GM20431 (cell line): ENCODE measurements at regions not wholly inside any gene's neighbourhood (a gene's known extent, or its start where the extent isn't known, plus 50 kb on each side); places are given as distances from the start of the nearest gene placed in this dataset.

Experiments
- in situ Hi-C: fragments of 300-500 bp; cut with MseI, MboI; formaldehyde crosslinking; loops from one replicate; pipeline ENCODE4 v1.15.0; 2020; ENCODE audit warnings: low sequenced_read_pairs; ENCODE audit not compliant: unreplicated experiment

DNA sequence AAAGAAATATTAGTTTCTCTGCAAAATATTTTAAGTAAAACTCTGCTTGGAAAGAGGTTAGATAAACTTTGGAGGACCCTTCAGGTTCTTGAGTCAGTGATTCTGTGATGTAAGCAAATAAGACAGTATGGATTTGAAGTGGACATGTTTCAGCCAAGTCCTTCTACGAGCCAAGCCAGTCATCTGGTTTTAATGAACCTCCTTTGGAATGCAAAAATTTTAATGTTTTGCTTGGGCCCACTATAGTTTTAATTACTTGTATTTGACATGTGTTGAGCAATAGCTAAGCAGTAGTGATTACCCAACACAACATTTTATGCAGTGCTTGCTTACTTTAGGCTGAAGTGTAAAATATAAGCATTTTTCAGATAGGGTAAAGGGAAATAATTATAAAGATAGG is 296.3 kb upstream of the SEMA3D start:
- in situ Hi-C loops = no loop called here

DNA sequence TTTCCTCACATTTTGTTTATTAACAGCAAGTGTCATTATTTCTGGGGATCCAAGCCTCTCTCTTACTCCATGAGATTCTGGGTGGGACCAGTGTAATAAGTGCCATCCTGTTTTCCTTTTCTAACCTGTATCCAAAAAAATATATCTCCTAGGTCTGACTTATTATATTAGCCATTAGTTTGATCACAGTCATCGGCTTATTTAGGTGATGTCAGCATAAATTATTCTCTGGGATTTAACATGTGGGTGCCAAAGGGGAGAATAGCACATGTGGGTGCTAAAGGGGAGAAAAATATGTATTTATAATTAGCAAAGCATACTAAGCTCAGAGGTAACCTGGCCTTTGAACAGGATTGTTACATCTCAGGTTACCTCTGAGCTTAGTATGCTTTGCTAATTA is 293.8 kb upstream of the SEMA3D start:
- in situ Hi-C loops = no loop called here

DNA sequence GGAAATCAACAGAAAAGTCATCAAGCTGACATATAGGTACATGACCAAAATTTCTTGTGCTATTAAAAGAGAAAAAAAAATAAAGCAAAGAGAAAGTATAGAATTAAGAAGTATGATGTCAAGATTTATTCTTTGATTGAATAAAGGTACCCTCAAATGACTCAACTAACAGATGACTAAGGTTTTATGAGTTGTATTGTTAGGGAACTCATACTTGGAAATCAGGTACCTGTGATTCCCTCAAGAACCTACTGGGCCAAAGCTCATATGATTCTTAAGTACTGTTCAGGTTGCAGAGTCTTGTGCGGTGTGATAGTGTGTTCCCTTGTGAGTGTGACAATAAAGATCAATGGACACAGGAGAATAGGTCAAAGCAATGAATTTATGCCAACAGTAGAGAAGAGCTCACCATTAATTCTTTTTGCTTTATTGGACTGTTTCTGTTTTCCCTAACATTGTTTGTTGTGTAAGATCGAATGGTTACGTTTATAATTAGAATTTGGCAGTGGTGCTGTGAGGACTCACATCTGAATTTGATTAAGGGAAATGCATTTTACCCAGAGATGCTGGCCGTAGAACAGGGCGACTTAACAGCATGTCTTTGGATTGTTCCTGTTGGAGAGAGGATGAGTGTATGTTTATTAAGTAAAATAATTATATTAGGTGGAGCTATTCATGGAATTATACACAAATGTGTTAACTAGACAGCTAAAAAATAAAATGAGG is 293.2 kb upstream of the SEMA3D start:
- in situ Hi-C loops = no loop called here

DNA sequence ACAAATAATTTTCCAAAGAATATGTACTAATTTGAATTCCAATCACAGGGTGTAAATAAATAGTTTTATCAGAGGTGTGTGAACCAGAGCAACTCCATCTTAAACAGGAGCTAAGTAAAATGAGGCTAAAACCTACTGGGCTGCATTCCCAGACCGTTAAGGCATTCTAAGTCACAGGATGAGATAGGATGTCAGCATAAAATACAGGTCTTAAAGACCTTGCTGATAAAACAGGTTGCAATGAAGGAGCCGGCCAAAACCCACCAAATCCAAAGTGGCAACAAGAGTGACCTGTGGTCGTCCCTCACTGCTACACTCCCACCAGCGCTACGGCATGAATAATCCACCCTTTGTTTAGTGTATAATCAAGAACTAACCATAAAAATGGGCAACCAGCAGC is 291.7 kb upstream of the SEMA3D start:
- in situ Hi-C loops = no loop called here

DNA sequence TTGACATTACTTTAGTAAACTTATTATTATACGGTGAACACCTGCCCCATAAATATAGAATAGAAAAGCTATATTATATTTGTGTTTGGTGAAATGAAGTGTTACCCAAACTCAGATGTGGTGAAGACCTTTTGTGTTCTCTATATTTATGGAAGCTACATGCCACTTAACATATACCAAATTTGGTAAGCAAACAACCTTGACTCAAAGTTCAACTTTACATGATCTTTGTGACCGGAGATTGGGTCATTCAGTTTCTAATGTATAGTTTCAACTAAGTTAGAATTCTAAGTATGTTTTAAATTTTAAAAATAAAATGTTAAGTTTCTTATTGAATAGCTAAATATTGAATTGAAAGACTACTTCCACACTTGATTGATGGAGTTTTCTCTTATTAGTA is 288.6 kb upstream of the SEMA3D start:
- in situ Hi-C loops = no loop called here

DNA sequence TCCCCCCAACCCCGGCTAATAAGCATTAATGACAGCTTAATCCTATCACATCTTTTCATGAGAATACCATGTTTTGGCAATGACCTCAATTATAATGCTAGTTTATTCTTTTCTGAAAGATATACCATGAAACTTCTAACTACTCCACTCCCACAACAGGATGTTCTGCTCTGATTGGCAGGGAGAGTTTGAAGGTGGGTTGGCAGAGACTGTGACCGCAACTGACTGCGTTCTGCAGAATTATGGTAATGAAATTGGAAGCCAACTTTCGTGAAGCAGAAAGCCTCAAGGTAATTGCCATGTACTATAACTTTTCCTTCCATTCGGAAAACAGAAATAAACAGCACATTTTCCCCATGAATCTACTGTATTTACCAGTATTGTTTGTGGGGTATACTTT is 288.2 kb upstream of the SEMA3D start:
- in situ Hi-C loops = no loop called here

DNA sequence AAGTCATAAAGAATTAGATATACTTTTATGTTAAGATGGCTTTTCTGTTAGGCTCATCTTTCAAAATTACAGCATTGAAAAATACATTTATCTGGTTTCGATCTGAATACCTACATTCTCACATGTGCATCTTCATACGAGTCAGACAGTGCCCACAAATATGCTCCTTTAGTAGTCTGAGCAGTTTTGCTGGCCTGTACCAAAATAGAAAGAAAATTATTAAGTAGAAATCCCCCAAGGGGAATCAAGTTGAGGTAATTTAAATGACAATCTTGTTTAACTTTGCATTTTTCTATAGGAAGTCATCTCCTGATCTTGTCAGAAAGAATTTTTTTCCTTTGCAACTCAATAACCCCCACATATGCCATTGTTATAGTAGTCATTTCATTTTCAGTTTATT is 287.4 kb upstream of the SEMA3D start:
- in situ Hi-C loops = no loop called here

DNA sequence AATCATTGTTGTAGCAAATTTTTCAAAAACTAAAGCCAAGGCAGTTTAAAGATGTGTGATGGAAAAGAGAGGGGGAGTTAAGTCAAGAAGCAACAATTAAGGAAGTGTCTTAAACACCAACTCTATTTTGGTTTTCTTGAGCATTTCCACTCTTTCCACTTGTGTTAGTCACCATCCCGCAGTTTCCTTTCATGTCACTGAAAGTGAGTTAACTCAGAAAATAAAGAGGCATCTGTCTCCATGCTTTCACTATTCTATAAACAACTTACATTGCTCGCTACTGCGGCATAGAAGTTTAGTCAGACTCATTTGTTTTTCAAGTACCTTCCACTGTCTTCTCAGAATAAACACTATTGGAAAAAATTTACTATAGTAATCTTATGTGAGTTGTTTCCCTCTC is 284.9 kb upstream of the SEMA3D start:
- in situ Hi-C loops = no loop called here

DNA sequence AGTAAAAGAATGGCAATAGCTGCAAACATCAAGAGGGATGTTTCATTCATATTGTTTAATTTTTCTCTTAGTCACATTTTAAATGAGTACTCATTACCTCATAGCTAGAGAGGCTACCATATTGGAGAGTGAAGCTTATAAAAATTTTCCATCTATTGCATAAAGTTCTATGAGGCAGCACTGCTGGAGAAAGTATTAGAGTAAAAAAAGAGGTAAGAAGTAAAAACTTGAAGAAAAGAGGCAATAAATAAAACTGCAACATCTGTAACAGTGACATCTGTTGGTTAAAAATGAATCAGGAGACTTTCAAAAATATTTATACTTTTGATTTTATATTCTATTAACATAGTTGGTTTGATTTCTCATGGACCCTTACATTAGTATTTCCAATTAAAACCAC is 284.5 kb upstream of the SEMA3D start:
- in situ Hi-C loops = no loop called here

DNA sequence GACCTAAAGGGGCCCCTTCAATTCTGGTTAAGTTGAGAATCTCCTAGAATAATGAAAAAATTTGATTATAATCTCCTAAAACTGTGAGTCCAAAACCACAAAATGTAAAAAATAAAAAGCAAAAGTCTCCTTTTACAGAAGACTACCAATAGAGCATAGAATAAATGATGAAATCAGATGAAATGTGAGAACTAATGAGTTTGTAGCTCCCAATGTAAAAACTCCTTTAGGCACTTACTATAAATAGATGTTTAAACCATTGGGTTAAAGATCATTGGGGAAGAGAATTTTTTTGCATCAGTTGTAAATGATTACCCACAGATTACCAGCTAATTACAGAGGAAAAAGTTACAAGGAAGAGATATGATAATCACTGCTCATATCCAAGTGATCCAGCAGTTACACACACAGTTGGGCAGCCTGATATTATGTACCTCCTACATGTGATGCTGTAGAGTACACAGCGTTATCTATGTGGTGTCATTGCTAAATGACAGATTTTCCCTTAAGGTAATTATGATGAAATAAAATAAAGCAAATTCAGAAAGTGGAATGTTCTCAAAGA is 282.7 kb upstream of the SEMA3D start:
- in situ Hi-C loops = no loop called here

DNA sequence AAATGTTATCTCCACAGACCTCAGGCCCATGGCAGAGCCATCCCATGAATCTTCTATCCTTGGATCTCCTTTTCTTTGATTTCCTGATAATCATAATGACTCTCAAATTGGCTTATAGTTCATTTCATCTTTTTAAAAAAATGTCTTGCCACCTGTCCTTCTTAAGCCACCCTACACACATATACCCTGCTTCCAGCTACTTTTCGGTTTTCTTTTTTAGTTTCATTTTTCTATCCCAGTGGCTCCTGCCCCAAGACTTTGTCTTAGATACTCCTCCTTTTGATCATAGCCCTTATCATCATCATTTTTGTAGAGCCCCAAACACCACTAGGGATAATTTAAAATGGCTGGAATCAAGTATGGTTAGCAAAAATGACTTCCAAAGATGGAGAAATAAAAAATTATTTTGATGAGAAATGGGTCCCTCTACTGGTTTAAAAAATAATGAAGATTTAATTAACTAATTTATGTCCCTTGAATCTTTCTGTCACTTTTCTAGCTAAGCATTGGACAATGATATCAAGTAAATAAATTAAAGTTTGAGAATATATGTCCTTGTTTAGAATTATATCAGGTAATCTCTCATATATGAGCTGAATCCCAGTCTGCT is 277.3 kb upstream of the SEMA3D start:
- in situ Hi-C loops = no loop called here

DNA sequence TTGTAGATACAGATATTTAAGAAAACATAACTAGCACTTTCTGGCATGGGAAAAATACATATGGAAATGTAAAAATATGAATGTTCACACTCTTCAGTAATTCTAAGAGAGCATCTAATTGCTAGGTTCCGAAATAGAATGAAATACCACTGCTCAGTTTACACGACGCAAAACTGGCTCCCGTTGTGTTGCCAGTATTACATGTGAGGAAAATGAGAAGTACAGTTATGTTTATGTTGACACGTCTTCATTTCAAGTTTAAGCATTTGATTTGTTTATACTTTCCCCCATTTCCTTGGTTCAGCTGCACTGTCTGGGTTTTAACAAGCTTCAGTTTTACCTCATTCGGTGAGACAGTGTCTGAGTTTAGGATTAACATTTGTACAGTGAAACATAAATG is 275.8 kb upstream of the SEMA3D start:
- in situ Hi-C loops = no loop called here

DNA sequence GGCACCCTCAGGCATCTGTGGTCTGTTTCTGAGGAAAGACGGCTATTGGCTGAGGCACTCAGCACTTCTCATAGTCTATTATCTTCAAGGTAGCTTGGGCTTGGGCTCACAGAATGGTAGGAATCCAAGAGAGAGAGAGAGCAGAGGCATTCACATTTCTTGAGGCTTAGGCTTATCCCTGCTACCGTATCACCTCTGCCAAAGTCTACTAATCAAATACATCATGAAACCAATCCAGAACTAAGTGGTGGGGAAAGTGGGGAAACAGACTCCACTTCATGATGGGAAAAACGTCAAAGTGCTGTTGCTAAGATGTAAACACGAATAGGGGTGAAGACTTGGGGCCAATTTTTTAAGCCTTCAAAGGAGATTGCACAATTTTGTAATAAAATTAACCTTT is 271.1 kb upstream of the SEMA3D start:
- in situ Hi-C loops = no loop called here

DNA sequence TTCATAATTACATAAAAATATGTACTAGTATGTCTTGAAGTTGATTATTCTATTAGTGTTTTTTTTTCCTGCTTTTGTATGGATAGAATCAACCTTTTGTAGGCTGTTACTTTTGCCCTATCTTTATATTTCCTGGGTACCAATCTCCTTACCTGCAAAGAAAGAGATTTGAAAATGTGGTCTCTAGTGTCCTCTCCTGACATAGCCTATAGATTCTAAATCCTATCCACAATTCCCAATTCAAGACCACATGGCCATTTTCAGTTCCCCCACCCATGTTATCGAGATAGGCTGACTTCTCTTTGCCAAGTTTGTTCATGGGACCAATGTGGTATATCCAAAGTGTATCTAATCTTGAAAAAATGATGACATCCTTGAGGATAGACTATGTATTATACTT is 269.4 kb upstream of the SEMA3D start:
- in situ Hi-C loops = no loop called here

DNA sequence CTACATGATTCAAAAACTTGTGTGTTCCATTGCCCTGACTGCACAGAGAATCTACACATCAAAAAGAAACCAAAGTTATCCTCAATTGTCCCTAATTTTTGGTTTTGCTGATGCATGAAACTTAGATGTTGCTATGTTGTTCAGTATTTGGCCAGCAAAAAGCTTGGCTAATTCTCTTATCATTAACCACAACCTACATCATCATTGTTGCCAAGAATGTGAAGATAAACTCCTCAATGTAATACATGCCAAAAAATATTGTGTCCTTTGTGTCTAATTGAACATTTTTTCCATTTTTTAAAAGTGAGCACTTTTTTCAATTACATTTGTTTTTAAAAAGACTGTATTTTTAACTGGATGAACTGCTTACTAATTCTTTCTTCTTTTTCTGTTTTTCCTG is 268.0 kb upstream of the SEMA3D start:
- in situ Hi-C loops = no loop called here

DNA sequence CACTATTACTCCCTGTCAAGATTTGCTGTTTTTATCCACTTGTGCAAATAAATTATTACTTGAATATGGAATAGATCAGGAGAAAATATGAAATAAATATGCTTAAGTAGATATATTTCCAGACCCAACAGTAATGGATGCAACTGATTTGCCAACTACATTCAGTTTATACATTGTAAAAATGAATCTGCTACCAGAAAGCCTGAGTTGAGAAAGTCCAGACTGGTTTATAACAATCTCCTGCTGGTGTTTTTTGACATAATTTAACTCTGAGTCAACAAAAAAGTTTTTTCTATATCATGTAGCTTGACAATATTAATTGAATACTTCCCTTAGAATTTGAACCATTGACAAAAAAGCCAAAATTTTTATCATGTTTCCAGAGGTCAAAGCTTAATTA is 265.8 kb upstream of the SEMA3D start:
- in situ Hi-C loops = no loop called here

DNA sequence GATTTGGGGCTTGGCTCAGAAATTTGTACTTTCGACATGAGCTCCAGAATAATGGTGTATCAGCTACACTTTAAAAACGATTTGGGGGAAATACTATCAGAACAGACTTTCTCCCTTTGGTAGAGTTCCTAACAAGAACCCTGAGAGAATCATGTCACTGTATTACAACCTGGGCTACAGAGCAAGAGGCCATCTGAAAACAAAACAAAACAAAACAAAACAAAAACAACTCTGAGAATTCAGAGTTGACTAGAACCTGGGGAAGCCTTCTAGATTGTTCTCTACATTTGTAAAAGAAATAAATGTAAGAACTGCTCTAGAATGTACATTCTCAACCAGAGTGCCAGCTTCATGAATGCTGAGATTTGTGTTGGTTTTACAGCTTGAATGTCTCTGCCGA is 262.6 kb upstream of the SEMA3D start:
- in situ Hi-C loops = no loop called here

DNA sequence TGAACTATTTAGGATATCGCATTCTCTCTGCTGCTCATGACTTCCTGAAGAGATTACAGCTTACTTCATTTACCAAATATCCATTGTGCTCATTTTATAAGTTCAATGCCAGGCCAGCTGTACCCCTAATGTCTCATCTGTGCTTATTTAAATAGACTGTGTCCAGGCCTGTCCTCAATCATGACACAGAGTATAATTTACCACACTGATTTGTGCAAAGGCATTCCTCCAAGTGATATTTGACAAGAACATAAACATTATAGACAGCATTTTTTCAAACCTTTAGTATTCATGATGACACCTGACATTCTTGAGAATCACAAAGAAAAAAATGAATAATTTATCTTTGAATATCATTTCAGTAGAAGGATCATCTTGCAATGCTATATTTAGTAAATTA is 260.1 kb upstream of the SEMA3D start:
- in situ Hi-C loops = no loop called here

DNA sequence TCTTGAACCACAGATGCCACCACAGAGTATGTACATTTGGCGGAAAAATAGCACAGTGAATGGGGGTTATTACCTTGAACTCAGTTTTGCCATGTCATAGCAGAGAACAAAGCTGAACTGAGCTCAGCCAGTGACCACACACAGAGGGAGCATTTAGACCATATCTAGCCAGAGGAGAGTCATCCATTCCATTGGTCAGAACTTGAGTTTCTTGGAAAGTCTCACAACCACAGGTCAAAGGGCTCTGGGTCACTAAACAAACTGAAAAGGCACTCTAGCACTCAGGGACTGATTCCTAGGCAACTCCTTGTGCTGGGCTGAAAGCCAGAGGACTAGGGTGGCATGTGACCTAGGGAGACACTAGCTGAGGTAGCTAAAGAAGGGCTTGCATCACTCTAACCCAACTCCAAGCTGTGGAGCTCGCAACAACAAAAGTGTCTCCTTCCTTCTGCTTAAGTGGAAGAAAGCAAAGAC is 239.7 kb upstream of the SEMA3D start:
- in situ Hi-C loops = no loop called here

DNA sequence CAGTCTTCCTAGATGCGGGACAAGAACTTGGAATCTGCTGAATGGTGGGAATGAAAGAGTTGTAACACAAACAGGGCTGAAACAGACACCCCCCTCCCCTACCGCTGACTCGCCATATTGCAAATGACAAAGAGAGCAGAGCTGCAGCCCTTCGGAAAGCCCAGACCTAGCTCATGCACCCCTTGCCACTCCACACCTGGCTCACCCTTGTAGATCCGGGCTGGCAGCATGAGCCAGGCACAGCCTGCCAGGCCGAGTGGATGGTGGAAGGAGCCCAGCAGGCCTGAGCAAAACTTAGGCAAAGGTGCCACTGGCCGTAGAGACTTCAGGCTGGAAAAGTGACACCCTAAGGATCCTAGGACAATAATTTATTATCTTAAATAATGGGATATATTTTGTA is 237.4 kb upstream of the SEMA3D start:
- in situ Hi-C loops = no loop called here

DNA sequence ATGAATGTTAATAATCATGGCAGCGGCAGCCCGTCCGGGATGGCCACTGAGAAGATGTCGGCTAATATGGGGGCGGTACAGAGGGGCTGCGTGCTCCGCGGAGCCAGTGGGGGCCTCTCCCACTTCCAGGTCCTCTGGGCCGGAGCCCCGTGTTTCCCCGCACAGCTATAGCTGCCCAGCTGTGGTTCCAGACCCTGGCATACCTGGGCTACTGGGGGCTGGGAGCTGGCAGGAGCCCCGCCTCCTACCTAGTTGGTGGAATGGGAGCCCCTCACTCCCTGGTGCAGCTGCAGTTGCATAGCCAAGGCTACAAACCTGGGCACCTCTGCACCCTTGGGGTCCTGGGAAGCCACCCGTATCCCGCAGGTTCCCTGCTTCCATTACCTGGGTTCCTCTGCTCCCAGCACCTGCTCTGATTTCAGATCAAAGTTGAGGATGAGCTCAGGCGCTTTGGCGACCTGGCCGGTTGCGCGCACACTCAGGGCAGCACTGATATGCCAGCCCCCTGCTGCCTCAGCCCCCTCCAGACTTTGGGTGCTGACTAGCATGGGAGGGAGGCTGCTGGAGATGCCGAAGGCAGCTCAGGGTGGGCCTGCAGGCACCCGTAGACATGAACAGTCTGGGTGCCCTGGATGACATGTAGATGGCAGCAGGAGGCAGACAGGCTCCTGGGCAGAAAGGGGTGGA is 236.5 kb upstream of the SEMA3D start:
- in situ Hi-C loops = no loop called here
